Activated naive CD8-positive, alpha-beta T cell treated with anti-CD3 and anti-CD28 coated beads, Interleukin-2, amount 50 U/mL, for 24 hours (primary cell): ENCODE measurements at regions not wholly inside any gene's neighbourhood (a gene's known extent, or its start where the extent isn't known, plus 50 kb on each side); places are given as distances from the start of the nearest gene placed in this dataset.
A peak's percentile ranks its signal among the peaks of the same experiment; 100 is the strongest.
"Not testable (repeated sequence)": the region's sequence is repeated elsewhere in the genome, so short reads cannot be mapped to it uniquely, and the experiment has no call there.

Experiments
- ATAC-seq: fragments of 150-1000 bp; cut with Tn5 transposase; one replicate; pipeline ENCODE4 v1.10.0; 2021
- DNase-seq: peaks from one replicate; pipeline ENCODE4 v3.0.0; 2021
- H3K27ac Mint-ChIP-seq: one replicate; pipeline ENCODE4 v1.8.0; 2021; ENCODE audit warnings: mild to moderate bottlenecking, mixed read lengths
- H3K27me3 Mint-ChIP-seq: one replicate; pipeline ENCODE4 v1.8.0; 2021; ENCODE audit warnings: mixed read lengths
- H3K36me3 Mint-ChIP-seq: one replicate; pipeline ENCODE4 v1.8.0; 2021; ENCODE audit warnings: low read depth, mixed read lengths
- H3K4me1 Mint-ChIP-seq: one replicate; pipeline ENCODE4 v1.8.0; 2021; ENCODE audit warnings: mixed read lengths
- H3K4me3 Mint-ChIP-seq: one replicate; pipeline ENCODE4 v1.8.0; 2021; ENCODE audit warnings: mild to moderate bottlenecking, moderate library complexity, mixed read lengths
- H3K9me3 Mint-ChIP-seq: one replicate; pipeline ENCODE4 v1.8.0; 2021; ENCODE audit warnings: mixed read lengths

DNA sequence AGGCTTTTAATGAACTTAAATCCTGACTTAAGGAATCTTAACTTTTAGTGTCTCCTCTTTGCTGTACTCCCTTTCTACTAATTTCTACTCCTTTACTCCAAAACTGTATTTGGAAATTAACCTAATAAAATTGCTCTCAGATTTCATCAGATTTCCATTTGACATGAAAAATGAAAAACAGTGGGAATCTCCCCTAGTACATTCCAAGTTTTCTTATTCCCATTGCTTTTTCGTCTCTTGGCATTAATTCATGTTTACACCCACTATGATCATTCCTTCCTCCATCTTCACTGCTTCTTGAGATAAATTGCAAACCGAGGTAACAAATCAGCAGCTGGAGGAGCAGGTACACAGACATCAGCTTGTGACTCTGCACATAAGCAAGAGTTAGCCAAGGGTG lies 208.7 kb downstream of the VGLL3 start:
- Mint-ChIP-seq H3K4me3 (no peak overlapping the region), H3K27me3 (no peaks in the 10 kb centered on the region), H3K36me3 (no peaks in the 10 kb centered on the region), H3K4me1 (no peaks in the 10 kb centered on the region), H3K27ac (no peak overlapping the region), H3K9me3 (no peaks in the 10 kb centered on the region)
- no peak for ATAC-seq
- DNase-seq: no peak

DNA sequence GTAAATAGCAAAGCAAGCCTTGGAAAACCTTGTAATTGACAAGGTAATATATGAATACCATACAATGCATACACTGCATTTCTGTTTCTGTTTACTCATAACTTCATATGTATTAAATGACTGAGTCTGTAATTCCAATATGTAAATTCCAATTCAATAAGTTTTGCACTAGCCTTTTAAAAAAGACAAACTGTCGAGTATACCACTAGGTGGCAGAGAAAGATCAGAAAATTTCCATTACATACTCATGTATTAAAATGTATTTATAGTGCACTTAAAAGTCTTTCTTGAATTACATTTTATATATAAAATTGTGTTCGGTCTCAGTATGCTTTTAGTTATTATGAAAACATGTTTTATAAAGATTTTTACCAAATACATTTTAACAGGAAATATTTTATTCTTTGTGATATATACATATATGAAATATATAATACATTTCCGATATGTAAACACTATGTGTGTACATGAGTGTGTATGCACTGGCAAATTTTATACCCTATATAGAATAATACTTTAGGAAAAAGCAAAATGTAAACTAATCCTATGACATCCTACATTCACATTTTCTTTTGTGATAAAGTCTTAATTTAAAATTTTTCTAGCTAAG lies 216.8 kb downstream of the VGLL3 start:
- no peaks in the 10 kb centered on the region for H3K36me3 Mint-ChIP-seq

DNA sequence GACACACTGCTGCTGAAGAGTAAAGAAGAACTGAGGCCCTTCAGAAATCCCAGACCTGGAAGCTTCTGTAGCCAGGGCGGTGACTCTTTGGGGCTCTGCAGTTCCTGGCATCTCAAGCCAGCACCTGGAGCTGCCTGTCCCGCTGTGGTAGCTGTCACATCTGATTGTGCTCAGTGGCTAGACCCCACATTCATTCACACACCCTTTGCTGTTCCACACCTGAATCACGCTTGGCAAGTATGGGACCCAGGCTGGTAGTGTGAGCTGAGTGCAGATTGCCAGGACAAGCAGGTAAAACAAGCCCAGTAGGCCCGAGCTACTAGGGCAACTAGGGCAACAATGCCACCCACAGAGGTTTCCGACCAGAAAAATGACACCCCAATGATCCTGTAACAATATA lies 218.2 kb downstream of the VGLL3 start:
- Mint-ChIP-seq H3K27ac (no peak overlapping the region), H3K4me1 (no peaks in the 10 kb centered on the region), H3K36me3 (no peaks in the 10 kb centered on the region), H3K9me3 (no peaks in the 10 kb centered on the region), H3K4me3 (no peak overlapping the region), H3K27me3 (no peaks in the 10 kb centered on the region)
- ATAC-seq: no peak
- no peak for DNase-seq

More for the DNA sequence above, 216.8 kb downstream of the VGLL3 start:
- Mint-ChIP-seq H3K4me1 (no peaks in the 10 kb centered on the region), H3K4me3 (no peak overlapping the region), H3K9me3 (no peaks in the 10 kb centered on the region), H3K27me3 (no peaks in the 10 kb centered on the region), H3K27ac (no peak overlapping the region)
- DNase-seq (no peak), ATAC-seq (no peak)

GRCh38 chr3:86771741-86772512 lies 219.0 kb downstream of the VGLL3 start:
- Mint-ChIP-seq H3K4me3 (no peak overlapping the region), H3K27me3 (no peaks in the 10 kb centered on the region), H3K4me1 (no peaks in the 10 kb centered on the region), H3K9me3 (no peaks in the 10 kb centered on the region), H3K36me3 (no peaks in the 10 kb centered on the region), H3K27ac (no peak overlapping the region)
- peak; percentile 33 for ATAC-seq
- no peak for DNase-seq

- DNase-seq (no peak), ATAC-seq (no peak)
- H3K27ac Mint-ChIP-seq: no peak overlapping the region
- H3K4me3 Mint-ChIP-seq: no peak overlapping the region
- H3K4me1 Mint-ChIP-seq: no peaks in the 10 kb centered on the region
- no peaks in the 10 kb centered on the region for H3K36me3 Mint-ChIP-seq
- no peaks in the 10 kb centered on the region for H3K9me3 Mint-ChIP-seq
- H3K27me3 Mint-ChIP-seq: no peaks in the 10 kb centered on the region
These were observed 224.6 kb downstream of the VGLL3 start for GRCh38 chr3:86766331-86766730.

DNA sequence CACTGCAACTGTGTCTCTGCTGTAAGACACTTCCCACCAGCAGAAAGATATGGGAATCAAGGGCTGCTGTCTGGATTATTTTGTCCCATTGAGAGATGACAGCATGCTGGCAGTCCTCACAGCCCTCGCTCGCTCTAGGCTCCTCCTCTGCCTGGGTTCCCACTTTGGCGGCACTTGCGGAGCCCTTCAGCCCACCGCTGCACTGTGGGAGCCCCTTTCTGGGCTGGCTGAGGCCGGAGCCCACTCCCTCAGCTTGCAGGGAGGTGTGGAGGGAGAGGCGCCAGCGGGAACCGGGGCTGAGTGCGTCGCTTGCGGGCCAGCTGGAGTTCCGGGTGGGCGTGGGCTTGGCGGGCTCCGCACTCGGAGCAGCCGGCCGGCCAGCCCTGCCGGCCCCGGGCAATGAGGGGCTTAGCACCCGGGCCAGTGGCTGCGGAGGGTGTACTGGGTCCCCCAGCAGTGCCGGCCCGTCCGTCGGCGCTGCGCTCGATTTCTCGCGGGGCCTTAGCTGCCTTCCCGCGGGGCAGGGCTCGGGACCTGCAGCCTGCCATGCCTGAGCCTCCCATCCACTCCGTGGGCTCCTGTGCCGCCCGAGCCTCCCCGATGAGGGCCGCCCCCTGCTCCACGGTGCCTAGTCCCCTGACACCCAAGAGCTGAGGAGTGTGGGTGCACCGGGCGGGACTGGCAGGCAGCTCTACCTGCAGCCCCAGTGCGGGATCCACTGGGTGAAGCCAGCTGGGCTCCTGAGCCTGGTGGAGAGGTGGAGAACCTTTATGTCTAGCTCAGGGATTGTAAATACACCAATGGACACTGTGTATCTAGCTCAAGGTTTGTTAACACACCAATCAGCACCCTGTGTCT lies 233.4 kb downstream of the VGLL3 start:
- H3K27ac Mint-ChIP-seq, H3K4me3 Mint-ChIP-seq, ATAC-seq: not testable (repeated sequence)

DNA sequence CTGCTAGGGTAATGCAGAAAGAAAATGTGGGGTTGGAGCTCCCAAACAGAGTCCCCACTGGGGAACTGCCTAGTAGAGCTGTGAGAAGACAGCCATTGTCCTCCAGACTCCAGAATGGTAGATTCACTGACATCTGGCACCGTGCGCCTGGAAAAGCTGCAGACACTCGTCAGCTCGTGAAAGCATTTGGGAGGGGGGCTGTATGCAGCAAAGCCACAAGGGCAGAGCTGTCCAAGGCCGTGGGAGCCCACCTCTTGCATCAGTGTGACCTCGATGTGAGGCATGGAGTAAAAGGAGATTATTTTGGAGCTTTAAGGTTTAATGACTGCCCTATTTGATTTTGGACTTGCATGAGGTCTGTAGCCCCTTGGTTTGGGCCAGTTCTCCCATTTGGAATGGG lies 242.9 kb downstream of the VGLL3 start:
- ATAC-seq: no peak
- Mint-ChIP-seq H3K27me3 (no peaks in the 10 kb centered on the region), H3K4me3 (no peak overlapping the region), H3K9me3 (no peaks in the 10 kb centered on the region), H3K27ac (no peak overlapping the region), H3K36me3 (no peaks in the 10 kb centered on the region), H3K4me1 (no peaks in the 10 kb centered on the region)
- DNase-seq: no peak

More for the DNA sequence above, 233.4 kb downstream of the VGLL3 start:
- H3K9me3 Mint-ChIP-seq, H3K36me3 Mint-ChIP-seq, DNase-seq, H3K27me3 Mint-ChIP-seq, H3K4me1 Mint-ChIP-seq: not testable (repeated sequence)

DNA sequence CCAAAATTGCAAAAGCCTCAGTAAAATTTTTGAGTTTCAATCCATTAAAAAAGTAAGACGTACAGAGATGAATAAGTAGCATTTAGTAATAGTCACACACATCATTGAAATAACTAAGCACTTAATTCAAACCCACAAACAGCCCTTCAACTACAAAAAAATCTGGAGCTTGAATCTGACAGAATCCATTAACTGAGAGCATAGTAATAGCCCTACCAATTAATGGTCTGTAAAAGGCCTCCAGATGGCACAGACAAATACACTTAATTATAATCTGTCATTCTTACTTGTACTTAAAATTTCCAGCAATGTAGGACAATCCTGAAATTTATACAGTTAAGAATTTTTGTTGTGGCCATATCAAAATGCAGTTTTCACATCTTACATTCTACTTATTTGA lies 246.9 kb downstream of the VGLL3 start:
- no peak for DNase-seq
- Mint-ChIP-seq H3K4me3 (no peak overlapping the region), H3K4me1 (no peaks in the 10 kb centered on the region), H3K9me3 (no peaks in the 10 kb centered on the region), H3K27me3 (no peaks in the 10 kb centered on the region), H3K36me3 (no peaks in the 10 kb centered on the region), H3K27ac (no peak overlapping the region)
- ATAC-seq: no peak

- Mint-ChIP-seq H3K27ac (no peak overlapping the region), H3K9me3 (no peaks in the 10 kb centered on the region), H3K36me3 (no peaks in the 10 kb centered on the region), H3K4me3 (no peak overlapping the region), H3K4me1 (no peaks in the 10 kb centered on the region), H3K27me3 (no peaks in the 10 kb centered on the region)
- DNase-seq: no peak
- ATAC-seq: no peak
These were observed 247.7 kb downstream of the VGLL3 start for GRCh38 chr3:86743233-86743632.

GRCh38 chr3:86740751-86741150 lies 250.2 kb downstream of the VGLL3 start:
- no peaks in the 10 kb centered on the region for H3K4me1 Mint-ChIP-seq
- no peaks in the 10 kb centered on the region for H3K27me3 Mint-ChIP-seq
- DNase-seq: no peak
- no peak for ATAC-seq
- H3K27ac Mint-ChIP-seq: no peak overlapping the region
- H3K36me3 Mint-ChIP-seq: no peaks in the 10 kb centered on the region
- no peaks in the 10 kb centered on the region for H3K9me3 Mint-ChIP-seq
- H3K4me3 Mint-ChIP-seq: no peak overlapping the region

GRCh38 chr3:86739244-86739643 lies 251.7 kb downstream of the VGLL3 start:
- H3K9me3 Mint-ChIP-seq: no peaks in the 10 kb centered on the region
- H3K36me3 Mint-ChIP-seq: no peaks in the 10 kb centered on the region
- H3K4me3 Mint-ChIP-seq: no peak overlapping the region
- H3K4me1 Mint-ChIP-seq: no peaks in the 10 kb centered on the region
- DNase-seq: no peak
- H3K27ac Mint-ChIP-seq: no peak overlapping the region
- H3K27me3 Mint-ChIP-seq: no peaks in the 10 kb centered on the region
- ATAC-seq: no peak

DNA sequence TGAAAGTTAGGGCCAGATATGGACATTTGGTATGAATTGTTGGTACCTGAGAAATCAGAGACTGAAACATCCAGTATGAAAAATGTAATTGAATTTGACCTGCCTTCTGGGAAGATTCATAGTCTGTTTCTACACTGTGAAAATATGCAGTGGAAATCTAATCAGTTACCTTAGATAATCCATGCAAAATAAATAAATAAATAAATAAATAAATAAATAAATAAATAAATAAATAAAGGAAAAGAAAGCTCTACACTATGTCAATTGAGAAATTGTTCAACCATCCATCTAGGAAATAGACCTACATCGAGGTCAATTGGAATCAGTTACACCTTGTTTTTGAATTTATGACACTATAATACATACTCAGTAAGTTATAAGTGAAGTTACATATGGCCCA lies 252.3 kb downstream of the VGLL3 start:
- H3K9me3 Mint-ChIP-seq: no peaks in the 10 kb centered on the region
- H3K27ac Mint-ChIP-seq: no peak overlapping the region
- H3K36me3 Mint-ChIP-seq: no peaks in the 10 kb centered on the region
- H3K27me3 Mint-ChIP-seq: no peaks in the 10 kb centered on the region
- ATAC-seq: no peak
- DNase-seq: no peak
- H3K4me1 Mint-ChIP-seq: no peaks in the 10 kb centered on the region
- H3K4me3 Mint-ChIP-seq: no peak overlapping the region

DNA sequence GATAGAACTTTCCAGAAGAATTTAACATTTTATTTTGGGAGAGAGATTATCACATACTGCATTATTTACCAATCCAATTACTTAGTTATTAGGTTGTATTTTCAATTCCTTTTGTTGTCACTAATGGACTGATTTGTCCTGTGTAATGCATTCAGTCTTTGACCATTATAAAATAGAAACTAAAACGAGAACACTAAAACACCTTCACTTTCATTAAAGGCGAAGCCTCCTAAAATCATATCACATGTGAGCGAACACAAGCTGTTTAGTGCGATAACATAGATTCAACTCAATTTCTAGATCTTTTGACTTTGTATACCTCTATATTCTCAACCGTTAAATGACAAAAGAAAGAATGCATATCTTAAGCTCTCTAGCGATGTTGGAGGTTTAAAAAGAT lies 253.4 kb downstream of the VGLL3 start:
- no peaks in the 10 kb centered on the region for H3K4me1 Mint-ChIP-seq
- H3K4me3 Mint-ChIP-seq: no peak overlapping the region
- no peak overlapping the region for H3K27ac Mint-ChIP-seq
- DNase-seq (no peak), ATAC-seq (no peak)
- H3K9me3 Mint-ChIP-seq: no peaks in the 10 kb centered on the region
- no peaks in the 10 kb centered on the region for H3K27me3 Mint-ChIP-seq
- no peaks in the 10 kb centered on the region for H3K36me3 Mint-ChIP-seq

DNA sequence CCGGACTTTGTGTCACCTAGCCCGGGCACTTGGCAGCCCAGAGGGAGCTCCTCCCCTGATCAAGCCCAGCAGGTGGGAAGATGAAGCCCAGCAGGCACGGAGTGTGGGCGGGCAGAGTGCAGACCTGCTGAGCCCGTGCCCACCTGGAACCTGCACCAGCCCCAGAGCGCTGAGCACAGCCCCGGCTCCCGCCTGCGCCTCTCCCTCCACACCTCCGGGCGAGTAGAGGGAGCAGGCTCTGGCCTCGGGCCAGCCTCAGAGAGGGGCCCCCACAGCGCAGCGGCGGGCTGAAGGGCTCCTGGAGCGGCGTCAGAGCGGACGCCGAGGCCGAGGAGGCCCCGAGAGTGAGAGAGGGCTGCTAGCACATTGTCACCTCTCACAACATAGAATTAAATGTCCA lies 257.7 kb downstream of the VGLL3 start:
- no peak for ATAC-seq
- no peaks in the 10 kb centered on the region for H3K27me3 Mint-ChIP-seq
- no peaks in the 10 kb centered on the region for H3K9me3 Mint-ChIP-seq
- no peaks in the 10 kb centered on the region for H3K4me1 Mint-ChIP-seq
- H3K4me3 Mint-ChIP-seq: no peak overlapping the region
- H3K36me3 Mint-ChIP-seq: no peaks in the 10 kb centered on the region
- no peak overlapping the region for H3K27ac Mint-ChIP-seq
- DNase-seq: no peak

- DNase-seq (no peak), ATAC-seq (no peak)
- Mint-ChIP-seq H3K4me1 (no peaks in the 10 kb centered on the region), H3K27ac (no peak overlapping the region), H3K36me3 (no peaks in the 10 kb centered on the region), H3K4me3 (no peak overlapping the region), H3K27me3 (no peaks in the 10 kb centered on the region), H3K9me3 (no peaks in the 10 kb centered on the region)
These were observed 259.4 kb downstream of the VGLL3 start for GRCh38 chr3:86731501-86731901.
